Esophagus muscularis mucosa (tissue), 4 donors: ENCODE measurements at regions not wholly inside any gene's neighbourhood (a gene's known extent, or its start where the extent isn't known, plus 50 kb on each side); places are given as distances from the start of the nearest gene placed in this dataset.

ENCODE experiments used
- CTCF ChIP-seq, 3 experiments: fragments of 200-600 bp in 2 of 3; fragments of 450-650 bp in 1 of 3; sonication (generic) in 2 of 3; IDR thresholded peaks; one replicate each; pipeline ENCODE4 v1.5.1; 2017 to 2019; ENCODE audit warnings: antibody characterized with exemption in 3 of 3, mild to moderate bottlenecking in 2 of 3, moderate library complexity in 1 of 3
- EP300 ChIP-seq: sonication (generic); formaldehyde crosslinking; IDR thresholded peaks from one replicate; pipeline ENCODE4 v1.6.1; 2017; ENCODE audit warnings: antibody characterized with exemption
- POLR2A ChIP-seq: fragments of 450-650 bp; IDR thresholded peaks from one replicate; pipeline ENCODE4 v1.6.1; 2017; ENCODE audit warnings: antibody characterized with exemption, moderate library complexity, mild to moderate bottlenecking, low read depth
- POLR2AphosphoS5 ChIP-seq, 2 donors: sonication (generic); formaldehyde crosslinking; IDR thresholded peaks; one replicate each; pipeline ENCODE4 v1.6.1; 2017; ENCODE audit warnings: antibody characterized with exemption in 2 of 2

GRCh38 chr10:130479146-130479545 is 343.0 kb downstream of the GLRX3 start:
- TF ChIP-seq CTCF (IDR thresholded peaks at IDR 0.05), result no peak
- TF ChIP-seq POLR2AphosphoS5 (IDR thresholded peaks at IDR 0.05), result no peak
- TF ChIP-seq POLR2A, result no peak
- no peak for TF ChIP-seq EP300
